ENCODE measurements at regions not wholly inside any gene's neighbourhood (a gene's known extent, or its start where the extent isn't known, plus 50 kb on each side); places are given as distances from the start of the nearest gene placed in this dataset.

DNA sequence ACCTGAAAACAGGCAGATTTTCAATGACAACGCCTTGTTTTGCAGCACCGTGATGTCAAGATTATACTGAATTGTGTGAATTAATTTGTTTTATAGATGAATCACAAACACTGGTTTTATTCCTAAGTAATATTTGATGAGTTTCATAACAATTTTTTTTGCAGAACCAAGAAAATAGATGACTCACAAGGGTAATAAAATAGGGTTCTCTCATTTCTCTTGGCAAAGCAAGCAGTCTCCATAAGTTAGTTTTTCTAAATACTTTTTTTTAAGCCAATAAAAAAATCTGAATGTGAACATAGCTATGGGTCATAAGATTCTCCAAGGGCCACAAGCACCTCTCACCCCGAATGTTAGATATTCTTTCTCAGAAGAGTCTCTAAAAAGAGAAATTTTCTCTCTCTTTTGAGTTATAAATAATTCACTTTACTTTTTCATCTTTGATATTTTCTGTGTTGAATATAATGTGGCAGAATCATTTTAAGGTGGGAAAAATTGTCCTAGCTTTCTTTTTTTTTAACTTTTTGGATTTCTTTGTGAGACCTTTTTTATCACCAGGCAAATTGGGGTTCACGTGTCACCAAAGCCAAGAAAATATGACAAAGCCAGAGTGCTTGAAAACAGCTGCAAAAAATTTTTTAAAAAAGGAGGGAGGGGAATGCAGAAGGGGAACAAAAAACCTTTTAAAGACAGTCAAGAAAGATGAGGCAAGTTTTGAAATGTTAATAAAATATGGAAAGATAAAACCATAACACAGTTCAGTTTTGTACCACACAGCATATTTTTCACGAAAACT, 174.6 kb upstream of the DAPK1 start:
- H3K4me2 ChIP-seq = no peak overlapping the region
- no peaks in the 10 kb centered on the region for H3K9me3 ChIP-seq (ENCODE audit: low read depth)
- DNase-seq (ENCODE audit: low spot score) = no peak
- H3K36me3 ChIP-seq (replicated peaks; ENCODE audit: insufficient read depth, low read depth) = no peaks in the 10 kb centered on the region
- no peak for TF ChIP-seq CTCF (IDR thresholded peaks at IDR 0.05; ENCODE audit: poor library complexity)
- no peak for TF ChIP-seq EZH2 (IDR thresholded peaks at IDR 0.05; ENCODE audit: borderline replicate concordance)
- TF ChIP-seq EZH2phosphoT487 (IDR thresholded peaks at IDR 0.05; ENCODE audit: low read depth, severe bottlenecking, unreplicated experiment) = no peak
- no peaks in the 10 kb centered on the region for H3K79me2 ChIP-seq
- 86% methylated on average over 5 of the region's 5 CpGs for WGBS (ENCODE audit: low lambda C conversion rate, missing lambda C conversion rate)
- H2AFZ ChIP-seq = no peak overlapping the region
- no peaks in the 10 kb centered on the region for H3K4me1 ChIP-seq (ENCODE audit: insufficient read depth)
- no peaks in the 10 kb centered on the region for H3K27me3 ChIP-seq
- H3K27ac ChIP-seq = no peak overlapping the region
- no peaks in the 10 kb centered on the region for H3K9me2 ChIP-seq (replicated peaks; ENCODE audit: insufficient read depth)
- H4K20me1 ChIP-seq (ENCODE audit: insufficient read depth, poor library complexity, severe bottlenecking) = no peaks in the 10 kb centered on the region
- no peak overlapping the region for H3K4me3 ChIP-seq

DNA sequence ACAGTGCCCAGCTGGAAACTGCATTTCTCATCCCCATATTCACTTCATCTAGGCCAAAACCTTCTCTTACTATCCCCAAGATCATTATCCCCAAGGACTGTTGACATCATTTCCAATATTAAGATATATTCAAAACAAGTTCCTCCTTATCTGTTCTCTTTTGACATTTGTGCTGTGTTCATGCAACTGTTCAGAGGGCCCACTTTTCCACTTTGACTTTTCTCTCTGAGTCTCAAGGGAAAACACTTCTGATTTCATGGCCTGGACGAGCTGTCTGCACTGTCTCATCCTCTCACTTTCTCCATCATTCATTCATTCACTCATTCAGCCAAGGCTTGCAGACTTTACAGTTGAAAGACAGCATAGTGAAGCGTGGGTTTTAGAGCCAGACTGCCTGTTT, 173.7 kb upstream of the DAPK1 start:
- 86% methylated on average over 2 of the region's 2 CpGs for WGBS (ENCODE audit: low lambda C conversion rate, missing lambda C conversion rate)
- Histone ChIP-seq H3K4me2 (no peak overlapping the region), H2AFZ (no peak overlapping the region), H3K9me2 (replicated peaks; ENCODE audit: insufficient read depth) (no peaks in the 10 kb centered on the region), H3K4me3 (no peak overlapping the region), H4K20me1 (ENCODE audit: insufficient read depth, poor library complexity, severe bottlenecking) (no peaks in the 10 kb centered on the region), H3K27me3 (no peaks in the 10 kb centered on the region), H3K36me3 (replicated peaks; ENCODE audit: insufficient read depth, low read depth) (no peaks in the 10 kb centered on the region), H3K79me2 (no peaks in the 10 kb centered on the region), H3K9me3 (ENCODE audit: low read depth) (no peaks in the 10 kb centered on the region), H3K27ac (no peak overlapping the region), H3K4me1 (ENCODE audit: insufficient read depth) (no peaks in the 10 kb centered on the region)
- DNase-seq (ENCODE audit: low spot score) = no peak
- TF ChIP-seq CTCF (IDR thresholded peaks at IDR 0.05; ENCODE audit: poor library complexity) (no peak), EZH2 (IDR thresholded peaks at IDR 0.05; ENCODE audit: borderline replicate concordance) (no peak), EZH2phosphoT487 (IDR thresholded peaks at IDR 0.05; ENCODE audit: low read depth, severe bottlenecking, unreplicated experiment) (no peak)

GRCh38 chr9:87324613-87325194, 173.0 kb upstream of the DAPK1 start:
- Histone ChIP-seq H3K36me3 (replicated peaks; ENCODE audit: insufficient read depth, low read depth) (no peaks in the 10 kb centered on the region), H3K4me2 (no peak overlapping the region), H3K9me3 (ENCODE audit: low read depth) (no peaks in the 10 kb centered on the region), H3K4me1 (ENCODE audit: insufficient read depth) (no peaks in the 10 kb centered on the region), H3K27ac (no peak overlapping the region), H4K20me1 (ENCODE audit: insufficient read depth, poor library complexity, severe bottlenecking) (no peaks in the 10 kb centered on the region), H2AFZ (no peak overlapping the region), H3K79me2 (no peaks in the 10 kb centered on the region), H3K9me2 (replicated peaks; ENCODE audit: insufficient read depth) (no peaks in the 10 kb centered on the region), H3K4me3 (no peak overlapping the region), H3K27me3 (no peaks in the 10 kb centered on the region)
- TF ChIP-seq EZH2phosphoT487 (IDR thresholded peaks at IDR 0.05; ENCODE audit: low read depth, severe bottlenecking, unreplicated experiment) (no peak), CTCF (IDR thresholded peaks at IDR 0.05; ENCODE audit: poor library complexity) (peak; percentile 82), EZH2 (IDR thresholded peaks at IDR 0.05; ENCODE audit: borderline replicate concordance) (no peak)
- peak; percentile 72 for DNase-seq (ENCODE audit: low spot score)
- WGBS (ENCODE audit: low lambda C conversion rate, missing lambda C conversion rate) = under 1% methylated on average over 5 of the region's 5 CpGs
